Endothelial cell of umbilical vein (primary cell): ENCODE measurements at regions not wholly inside any gene's neighbourhood (a gene's known extent, or its start where the extent isn't known, plus 50 kb on each side); places are given as distances from the start of the nearest gene placed in this dataset.

Experiments used
- BruUV-seq: library from RNA; stranded (reverse); fragments of 400-500 nt; replicated peaks from 2 replicates; lab custom pipeline; 2021; lab: Mats Ljungman, UMichigan
- CTCF ChIA-PET: fragments of 300-600, 350-600 bp; sonication (Branson Sonifier 250); formaldehyde crosslinking; loops from one replicate; lab custom pipeline; 2021; ENCODE audit warnings: antibody characterized with exemption, inconsistent platforms; lab: Charles Lee
- POLR2A ChIA-PET: fragments of 300-600, 350-600 bp; sonication (Branson Sonifier 250); formaldehyde crosslinking; loops from one replicate; lab custom pipeline; 2021; ENCODE audit warnings: antibody characterized with exemption, inconsistent platforms; lab: Charles Lee
- DNase-seq: peaks from one replicate; pipeline ENCODE4 v3.0.0-alpha.2; 2011; ENCODE audit warnings: low read depth, low spot score
- FAIRE-seq: peaks from 2 replicates; lab custom pipeline; 2011; peaks lifted over from hg19 to GRCh38; lab: Jason Lieb, UNC
- H2AFZ ChIP-seq: 2 replicates; pipeline ENCODE4 v1.6.0; 2012; ENCODE audit warnings: low read depth, low read length, control low read depth, inconsistent platforms
- H3K27ac ChIP-seq: 2 replicates; pipeline ENCODE4 v1.5.1; 2011; ENCODE audit warnings: low read depth, mild to moderate bottlenecking, control low read depth, low read length, moderate library complexity; ENCODE audit not compliant: insufficient read depth
- H3K27me3 ChIP-seq, 2 experiments: 2 replicates each; pipeline versions ENCODE4 v1.6.0 to v1.6.1; 2011; ENCODE audit warnings: low read length in 2 of 2, mixed read lengths in 1 of 2; ENCODE audit not compliant: control insufficient read depth in 2 of 2, insufficient read depth in 2 of 2
- H3K36me3 ChIP-seq, 2 experiments: 2 replicates in 1 of 2; 3 replicates in 1 of 2; pipeline ENCODE4 v1.5.1; 2011; ENCODE audit warnings: low read length in 2 of 2, mild to moderate bottlenecking in 1 of 2, moderate library complexity in 1 of 2; ENCODE audit not compliant: control insufficient read depth in 2 of 2, insufficient read depth in 2 of 2; ENCODE audit errors: extremely low read depth in 1 of 2
- H3K4me1 ChIP-seq: 3 replicates; pipeline ENCODE4 v1.5.1; 2011; ENCODE audit warnings: mild to moderate bottlenecking, low read length; ENCODE audit not compliant: control insufficient read depth, insufficient read depth; ENCODE audit errors: extremely low read depth
- H3K4me2 ChIP-seq: 2 replicates; pipeline ENCODE4 v1.6.1; 2011; ENCODE audit warnings: low read length, control low read depth, mixed read lengths; ENCODE audit not compliant: insufficient read depth
- H3K4me3 ChIP-seq, 3 experiments: fragments of 200-600 bp in 1 of 3; sonication (generic), shearing (Covaris generic) in 1 of 3; replicated peaks in 1 of 3; 2 replicates each; pipeline ENCODE4 v1.5.1; 2011 to 2016; ENCODE audit warnings: control low read depth in 3 of 3, low read length in 3 of 3, mild to moderate bottlenecking in 2 of 3, inconsistent platforms in 1 of 3, low read depth in 1 of 3, moderate library complexity in 1 of 3; ENCODE audit not compliant: insufficient read depth in 1 of 3
- H3K79me2 ChIP-seq: 2 replicates; pipeline ENCODE4 v1.6.0; 2012; ENCODE audit warnings: low read length, inconsistent platforms; ENCODE audit not compliant: control insufficient read depth, insufficient read depth
- H3K9ac ChIP-seq: replicated peaks from 2 replicates; pipeline ENCODE3; 2011; ENCODE audit warnings: low read length, control low read depth; ENCODE audit not compliant: insufficient read depth; ENCODE audit errors: extremely low read depth
- H3K9me1 ChIP-seq: replicated peaks from 3 replicates; pipeline ENCODE4 v1.6.0; 2011; ENCODE audit warnings: mild to moderate bottlenecking, low read length; ENCODE audit not compliant: control insufficient read depth, insufficient read depth; ENCODE audit errors: extremely low read depth
- H3K9me3 ChIP-seq: replicated peaks from 2 replicates; pipeline ENCODE4 v1.5.1; 2012; ENCODE audit warnings: low read length, inconsistent platforms; ENCODE audit not compliant: control insufficient read depth, insufficient read depth
- H4K20me1 ChIP-seq: replicated peaks from 2 replicates; pipeline ENCODE3; 2011; ENCODE audit warnings: mild to moderate bottlenecking, low read length; ENCODE audit not compliant: control insufficient read depth, insufficient read depth; ENCODE audit errors: extremely low read depth
- CTCF ChIP-seq, 2 donors: IDR thresholded peaks; 1 replicate in 1 of 2; 2 replicates in 1 of 2; pipeline ENCODE4 v1.5.1; 2011; ENCODE audit warnings: low read length in 2 of 2, mild to moderate bottlenecking in 2 of 2, moderate library complexity in 2 of 2, control low read depth in 1 of 2, inconsistent platforms in 1 of 2, low read depth in 1 of 2; ENCODE audit not compliant: insufficient read depth in 1 of 2; ENCODE audit errors: extremely low read depth in 1 of 2
- EZH2 ChIP-seq: IDR thresholded peaks from 2 replicates; pipeline ENCODE4 v1.6.1; 2012; ENCODE audit warnings: borderline replicate concordance, low read depth, mild to moderate bottlenecking, moderate library complexity, low read length, inconsistent platforms; ENCODE audit not compliant: severe bottlenecking
- FOS ChIP-seq: IDR thresholded peaks from 2 replicates; pipeline ENCODE4 v1.6.1; 2011; ENCODE audit warnings: mild to moderate bottlenecking, low read length, moderate library complexity, borderline replicate concordance; ENCODE audit not compliant: insufficient read depth
- GATA2 ChIP-seq: IDR thresholded peaks from 2 replicates; pipeline ENCODE4 v1.7.0; 2011; ENCODE audit warnings: low read depth, mild to moderate bottlenecking, moderate library complexity, mixed read lengths, low read length; ENCODE audit not compliant: insufficient read length, insufficient read depth
- JUN ChIP-seq: IDR thresholded peaks from 2 replicates; pipeline ENCODE4 v1.6.1; 2011; ENCODE audit warnings: borderline replicate concordance, low read depth; ENCODE audit not compliant: insufficient read length, insufficient read depth
- MAX ChIP-seq: IDR thresholded peaks from 2 replicates; pipeline ENCODE4 v1.6.1; 2011; ENCODE audit not compliant: insufficient read depth, insufficient read length
- MYC ChIP-seq: IDR thresholded peaks from one replicate; pipeline ENCODE4 v1.6.1; 2011; ENCODE audit warnings: mild to moderate bottlenecking, low read depth, low read length
- POLR2A ChIP-seq: IDR thresholded peaks from 2 replicates; pipeline ENCODE4 v1.6.1; 2012; ENCODE audit warnings: low read depth, mild to moderate bottlenecking, control low read depth, low read length
- POLR2AphosphoS5 ChIP-seq: IDR thresholded peaks from 2 replicates; pipeline ENCODE4 v1.6.1; 2012; ENCODE audit warnings: low read depth, mild to moderate bottlenecking, control low read depth, low read length, moderate library complexity; ENCODE audit not compliant: insufficient read depth
- dilution Hi-C: fragments of 300-500 bp; cut with MboI; formaldehyde crosslinking; loops from one replicate; pipeline ENCODE4 v1.15.0; 2019; ENCODE audit warnings: low sequenced_read_pairs; ENCODE audit not compliant: extremely low pct_ligation_motif_present
- intact Hi-C: fragments of 100-400 bp; cut with micrococcal nuclease; formaldehyde crosslinking; loops from one replicate; pipeline ENCODE4 v1.10.0; 2022

- intact Hi-C loops: loop anchor here (5.0 kb wide), 3 partner anchors 222 to 382 kb away; no protein-coding TSS in a partner anchor
- H3K4me2 ChIP-seq: peak overlapping the region; percentile 6
- no TSS peak for BruUV-seq
These were observed 194.6 kb downstream of the FAM43A start for GRCh38 chr3:194879991-194880939.

More at GRCh38 chr3:194879991-194880939, 194.6 kb downstream of the FAM43A start:
- ChIA-PET POLR2A (interaction anchor here (1.1 to 1.8 kb wide), 4 partner anchors 9 to 190 kb away, joined by 3 to 4 read pairs (median 4); no protein-coding TSS in a partner anchor), CTCF (interaction anchor here (1.0 to 1.5 kb wide), 6 partner anchors 13 to 227 kb away, joined by 3 to 8 read pairs (median 4); no protein-coding TSS in a partner anchor)
- Histone ChIP-seq H3K79me2 (no peaks in the 10 kb centered on the region), H4K20me1 (no peaks in the 10 kb centered on the region), H3K4me3 (no peak overlapping the region), H3K9ac (no peak overlapping the region), H3K36me3 (no peaks in the 10 kb centered on the region), H3K27ac (peak overlapping the region; percentile 54), H3K4me1 (peaks cover 28% of the 10 kb centered on the region), H2AFZ (peak overlapping the region; percentile 82), H3K9me1 (no peaks in the 10 kb centered on the region), H3K27me3 (no peaks in the 10 kb centered on the region), H3K9me3 (peaks cover 2% of the 10 kb centered on the region)
- dilution Hi-C loops: no loop called here
- FAIRE-seq: peak; percentile 86
- TF ChIP-seq POLR2A (no peak), FOS (no peak), MYC (no peak), POLR2AphosphoS5 (no peak), MAX (no peak), JUN (no peak), CTCF (IDR thresholded peaks at IDR 0.05; ENCODE audit: extremely low read depth in 1 of 2, insufficient read depth in 1 of 2, low read depth in 1 of 2, low read length in 2 of 2) (no peak), EZH2 (no peak), GATA2 (no peak)
- DNase-seq: peak; percentile 80
